HG03108 (cell line): ENCODE measurements at regions not wholly inside any gene's neighbourhood (a gene's known extent, or its start where the extent isn't known, plus 50 kb on each side); places are given as distances from the start of the nearest gene placed in this dataset.

Source experiments
- ATAC-seq: cut with Tn5 transposase; IDR thresholded peaks from one replicate; pipeline ENCODE4 v1.9.1; 2021; ENCODE audit warnings: moderate library complexity; ENCODE audit not compliant: unreplicated experiment

- ATAC-seq, result no peak
These were observed 1517.5 kb upstream of the ZEB2 start for GRCh38 chr2:146037334-146037870.

GRCh38 chr2:146031158-146031557 is 1511.2 kb upstream of the ZEB2 start:
- no peak for ATAC-seq

- no peak for ATAC-seq
These were observed 1507.2 kb upstream of the ZEB2 start for GRCh38 chr2:146027156-146027555.

GRCh38 chr2:146025519-146025918 is 1505.6 kb upstream of the ZEB2 start:
- ATAC-seq, result no peak

- no peak for ATAC-seq
These were observed 1504.4 kb upstream of the ZEB2 start for GRCh38 chr2:146024212-146024743.

- no peak for ATAC-seq
These were observed 1484.5 kb upstream of the ZEB2 start for GRCh38 chr2:146004462-146004861.

GRCh38 chr2:146003337-146003736 is 1483.4 kb upstream of the ZEB2 start:
- no peak for ATAC-seq

GRCh38 chr2:145994910-145995309 is 1475.0 kb upstream of the ZEB2 start:
- no peak for ATAC-seq

- ATAC-seq, result no peak
These were observed 1472.7 kb upstream of the ZEB2 start for GRCh38 chr2:145992572-145992971.

- ATAC-seq, result no peak
These were observed 1467.9 kb upstream of the ZEB2 start for GRCh38 chr2:145987793-145988192.

- ATAC-seq, result no peak
These were observed 1465.6 kb upstream of the ZEB2 start for GRCh38 chr2:145985517-145985916.

- no peak for ATAC-seq
These were observed 1464.7 kb upstream of the ZEB2 start for GRCh38 chr2:145984580-145984979.

- no peak for ATAC-seq
These were observed 1460.4 kb upstream of the ZEB2 start for GRCh38 chr2:145980318-145980717.

GRCh38 chr2:145975406-145975805 is 1455.5 kb upstream of the ZEB2 start:
- ATAC-seq, result no peak

- no peak for ATAC-seq
These were observed 1441.9 kb upstream of the ZEB2 start for GRCh38 chr2:145961846-145962245.

- ATAC-seq, result no peak
These were observed 1440.7 kb upstream of the ZEB2 start for GRCh38 chr2:145960479-145961163.

- ATAC-seq, result no peak
These were observed 1438.7 kb upstream of the ZEB2 start for GRCh38 chr2:145958611-145959010.

GRCh38 chr2:145957929-145958328 is 1438.0 kb upstream of the ZEB2 start:
- ATAC-seq, result no peak

- ATAC-seq, result no peak
These were observed 1420.0 kb upstream of the ZEB2 start for GRCh38 chr2:145939949-145940348.

- no peak for ATAC-seq
These were observed 1415.1 kb upstream of the ZEB2 start for GRCh38 chr2:145935016-145935415.

GRCh38 chr2:145931781-145932395 is 1412.0 kb upstream of the ZEB2 start:
- ATAC-seq, result no peak

- no peak for ATAC-seq
These were observed 1410.4 kb upstream of the ZEB2 start for GRCh38 chr2:145930318-145930717.
